Parathyroid adenoma (tissue), 2 donors: ENCODE measurements at regions not wholly inside any gene's neighbourhood (a gene's known extent, or its start where the extent isn't known, plus 50 kb on each side); places are given as distances from the start of the nearest gene placed in this dataset.

Experiments used
- H2AFZ ChIP-seq: fragments of 300-600 bp; sonication (generic); one replicate; pipeline ENCODE4 v1.7.0; 2017; ENCODE audit warnings: antibody characterized with exemption, mild to moderate bottlenecking
- H3K27ac ChIP-seq: fragments of 300-600 bp; sonication (generic); one replicate; pipeline ENCODE4 v1.7.0; 2017
- H3K27me3 ChIP-seq: fragments of 300-600 bp; sonication (generic); one replicate; pipeline ENCODE4 v1.7.0; 2017; ENCODE audit warnings: low read length; ENCODE audit not compliant: control insufficient read depth, insufficient read depth
- H3K36me3 ChIP-seq: fragments of 300-600 bp; sonication (generic); one replicate; pipeline ENCODE4 v1.7.0; 2017; ENCODE audit warnings: low read length; ENCODE audit not compliant: control insufficient read depth, insufficient read depth
- H3K4me1 ChIP-seq: fragments of 300-600 bp; sonication (generic); one replicate; pipeline ENCODE4 v1.7.0; 2017; ENCODE audit warnings: control low read depth
- H3K4me2 ChIP-seq: fragments of 300-600 bp; sonication (generic); one replicate; pipeline ENCODE4 v1.7.0; 2017; ENCODE audit warnings: low read length
- H3K4me3 ChIP-seq: fragments of 300-600 bp; sonication (generic); one replicate; pipeline ENCODE4 v1.7.0; 2017; ENCODE audit warnings: low read depth, low read length
- H3K79me2 ChIP-seq: fragments of 300-600 bp; sonication (generic); one replicate; pipeline ENCODE4 v1.7.0; 2017; ENCODE audit warnings: control low read depth
- H3K9ac ChIP-seq: fragments of 300-600 bp; sonication (generic); one replicate; pipeline ENCODE4 v1.7.0; 2017; ENCODE audit warnings: mild to moderate bottlenecking
- H3K9me3 ChIP-seq: fragments of 300-600 bp; sonication (generic); one replicate; pipeline ENCODE4 v1.7.0; 2017; ENCODE audit warnings: low read length; ENCODE audit not compliant: control insufficient read depth
- TF ChIP-seq, protein P1 (sequence below): fragments of 300-600 bp; sonication (generic); IDR thresholded peaks from one replicate; pipeline ENCODE4 v1.7.0; 2017; ENCODE audit warnings: antibody characterized with exemption, mild to moderate bottlenecking
- donor health status: primary hyperparathyroidism.

DNA sequence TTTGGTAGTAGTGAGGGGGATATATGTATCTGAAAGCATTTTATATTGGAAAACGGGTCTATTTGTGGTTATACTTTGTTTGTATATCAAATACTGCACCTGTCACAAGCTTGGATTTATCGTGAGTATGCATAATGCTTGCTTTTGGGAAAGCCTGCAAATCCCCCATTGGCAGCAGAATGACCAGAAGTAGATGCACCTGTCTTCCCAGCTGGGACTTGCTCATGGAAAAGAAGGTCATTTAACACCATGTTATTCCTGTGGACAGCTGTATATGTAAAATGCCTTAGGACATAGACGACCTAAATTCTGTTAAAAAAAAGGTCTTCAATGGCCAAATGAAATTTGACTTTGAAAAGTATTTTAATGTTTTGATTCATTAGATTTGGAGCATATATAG lies 599.4 kb downstream of the XIRP2 start:
- H3K27me3 ChIP-seq: no peaks in the 10 kb centered on the region
- H3K4me3 ChIP-seq: no peak overlapping the region
- H3K79me2 ChIP-seq: no peaks in the 10 kb centered on the region
- TF ChIP-seq, protein P1, sequence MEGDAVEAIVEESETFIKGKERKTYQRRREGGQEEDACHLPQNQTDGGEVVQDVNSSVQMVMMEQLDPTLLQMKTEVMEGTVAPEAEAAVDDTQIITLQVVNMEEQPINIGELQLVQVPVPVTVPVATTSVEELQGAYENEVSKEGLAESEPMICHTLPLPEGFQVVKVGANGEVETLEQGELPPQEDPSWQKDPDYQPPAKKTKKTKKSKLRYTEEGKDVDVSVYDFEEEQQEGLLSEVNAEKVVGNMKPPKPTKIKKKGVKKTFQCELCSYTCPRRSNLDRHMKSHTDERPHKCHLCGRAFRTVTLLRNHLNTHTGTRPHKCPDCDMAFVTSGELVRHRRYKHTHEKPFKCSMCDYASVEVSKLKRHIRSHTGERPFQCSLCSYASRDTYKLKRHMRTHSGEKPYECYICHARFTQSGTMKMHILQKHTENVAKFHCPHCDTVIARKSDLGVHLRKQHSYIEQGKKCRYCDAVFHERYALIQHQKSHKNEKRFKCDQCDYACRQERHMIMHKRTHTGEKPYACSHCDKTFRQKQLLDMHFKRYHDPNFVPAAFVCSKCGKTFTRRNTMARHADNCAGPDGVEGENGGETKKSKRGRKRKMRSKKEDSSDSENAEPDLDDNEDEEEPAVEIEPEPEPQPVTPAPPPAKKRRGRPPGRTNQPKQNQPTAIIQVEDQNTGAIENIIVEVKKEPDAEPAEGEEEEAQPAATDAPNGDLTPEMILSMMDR: no peak
- no peak overlapping the region for H3K4me2 ChIP-seq
- H3K4me1 ChIP-seq: no peaks in the 10 kb centered on the region
- H3K36me3 ChIP-seq: no peaks in the 10 kb centered on the region
- no peak overlapping the region for H3K27ac ChIP-seq
- H3K9ac ChIP-seq: no peak overlapping the region
- H3K9me3 ChIP-seq: no peaks in the 10 kb centered on the region
- no peak overlapping the region for H2AFZ ChIP-seq

DNA sequence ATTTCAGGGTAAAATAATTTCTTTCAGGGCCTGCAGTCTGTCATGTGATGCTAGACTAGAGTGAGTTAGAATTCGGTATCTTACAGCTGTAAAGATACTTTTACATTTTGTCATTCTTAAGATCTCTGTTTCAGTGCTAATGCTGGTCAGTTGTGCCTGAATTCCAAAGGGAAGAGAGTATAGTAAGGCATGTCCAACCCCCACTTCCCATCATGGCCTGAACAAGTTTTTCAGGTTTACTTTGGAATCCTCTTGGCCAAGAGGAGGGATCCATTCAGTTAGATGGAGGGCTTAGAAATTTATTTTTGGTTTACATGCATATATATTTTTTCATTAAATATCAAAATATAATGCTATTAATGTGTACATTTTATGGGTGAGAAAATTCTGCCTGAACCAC lies 596.6 kb downstream of the XIRP2 start:
- Histone ChIP-seq H2AFZ (no peak overlapping the region), H3K4me1 (no peaks in the 10 kb centered on the region), H3K27me3 (no peaks in the 10 kb centered on the region), H3K27ac (no peak overlapping the region), H3K36me3 (no peaks in the 10 kb centered on the region), H3K79me2 (no peaks in the 10 kb centered on the region), H3K9me3 (no peaks in the 10 kb centered on the region), H3K9ac (no peak overlapping the region), H3K4me2 (no peak overlapping the region), H3K4me3 (no peak overlapping the region)
- TF ChIP-seq, protein P1: no peak

DNA sequence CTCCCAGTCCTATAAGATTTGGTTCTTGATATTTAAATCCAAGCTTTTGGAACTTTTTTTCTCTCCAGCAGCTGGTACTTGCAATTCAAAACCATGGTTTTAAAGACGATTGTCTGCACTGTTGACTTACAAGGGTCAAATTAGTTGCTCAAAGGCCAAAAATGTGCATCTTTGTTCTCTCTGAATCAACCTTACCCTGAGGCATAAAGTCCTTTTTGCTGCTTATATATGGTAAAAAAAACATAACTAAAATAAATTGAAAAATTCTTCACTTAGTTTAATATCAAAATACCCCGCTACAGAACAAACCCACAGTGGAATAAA lies 592.7 kb downstream of the XIRP2 start:
- Histone ChIP-seq H2AFZ (no peak overlapping the region), H3K4me3 (no peak overlapping the region), H3K4me1 (no peaks in the 10 kb centered on the region), H3K9ac (no peak overlapping the region), H3K36me3 (no peaks in the 10 kb centered on the region), H3K79me2 (no peaks in the 10 kb centered on the region), H3K27me3 (no peaks in the 10 kb centered on the region), H3K4me2 (no peak overlapping the region), H3K27ac (no peak overlapping the region), H3K9me3 (no peaks in the 10 kb centered on the region)
- TF ChIP-seq, protein P1: no peak

DNA sequence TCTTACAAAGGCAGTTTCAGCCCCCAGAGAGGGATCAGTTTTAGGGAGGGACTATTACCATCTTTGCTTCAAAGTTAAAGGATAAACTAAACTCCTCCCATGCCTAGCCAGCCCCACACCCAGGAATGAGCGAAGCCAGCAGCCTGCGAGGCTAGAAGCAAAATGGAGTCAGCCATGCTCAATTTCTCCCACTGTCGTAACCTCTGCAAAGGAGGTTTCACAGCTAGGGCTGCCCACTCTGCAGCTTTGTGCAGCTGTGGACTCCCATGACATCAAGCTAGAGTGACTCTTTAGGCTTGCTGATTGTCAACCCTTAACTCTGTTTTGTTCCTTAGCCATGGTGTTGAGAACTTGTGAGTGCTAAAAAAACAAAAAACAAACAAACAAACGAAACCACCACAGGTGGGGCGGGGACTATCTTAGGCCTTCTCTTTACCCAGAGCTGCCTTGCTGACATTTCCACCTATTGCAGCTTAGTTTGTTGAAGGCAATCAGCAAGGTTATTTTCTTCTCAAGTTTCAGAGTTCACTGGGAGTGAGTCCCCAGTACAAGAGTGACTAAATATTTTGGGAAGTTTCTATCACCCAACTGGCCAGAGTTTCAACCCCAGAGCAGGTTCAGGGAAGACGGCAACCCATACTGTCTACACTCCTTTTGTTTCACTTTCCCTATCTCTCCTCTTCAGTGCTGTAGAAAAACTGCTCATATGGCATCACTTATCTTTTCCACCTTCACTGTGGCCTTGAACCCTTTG lies 592.1 kb downstream of the XIRP2 start:
- TF ChIP-seq, protein P1: no peak
- Histone ChIP-seq H3K4me3 (no peak overlapping the region), H3K79me2 (no peaks in the 10 kb centered on the region), H3K9ac (no peak overlapping the region), H3K27ac (no peak overlapping the region), H3K36me3 (no peaks in the 10 kb centered on the region), H2AFZ (no peak overlapping the region), H3K9me3 (no peaks in the 10 kb centered on the region), H3K4me1 (no peaks in the 10 kb centered on the region), H3K4me2 (no peak overlapping the region), H3K27me3 (no peaks in the 10 kb centered on the region)

DNA sequence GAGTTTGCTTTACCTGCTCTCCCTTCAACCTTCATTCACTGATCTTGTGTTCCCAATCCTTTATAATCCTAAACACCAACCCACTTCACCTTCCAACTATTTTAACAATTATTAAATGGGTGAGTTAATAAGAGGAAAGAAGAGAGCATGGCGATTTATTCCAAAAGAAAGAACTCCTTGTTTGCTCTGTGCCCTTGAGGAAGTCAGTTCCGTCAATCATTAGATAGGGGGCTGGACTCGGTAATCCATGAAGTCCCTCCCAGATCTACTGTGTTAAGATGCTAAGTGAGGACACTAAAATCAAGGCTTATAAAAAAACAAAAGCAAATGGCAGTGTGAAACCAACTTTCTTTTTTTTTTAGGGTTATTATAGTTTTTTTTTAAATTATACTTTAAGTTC lies 589.9 kb downstream of the XIRP2 start:
- Histone ChIP-seq H3K36me3 (no peaks in the 10 kb centered on the region), H3K4me3 (no peak overlapping the region), H3K27me3 (no peaks in the 10 kb centered on the region)

More for the DNA sequence above, 589.9 kb downstream of the XIRP2 start:
- no peaks in the 10 kb centered on the region for H3K79me2 ChIP-seq
- no peak overlapping the region for H2AFZ ChIP-seq
- no peak overlapping the region for H3K27ac ChIP-seq
- H3K9me3 ChIP-seq: no peaks in the 10 kb centered on the region
- H3K9ac ChIP-seq: no peak overlapping the region
- no peaks in the 10 kb centered on the region for H3K4me1 ChIP-seq
- TF ChIP-seq, protein P1: no peak
- H3K4me2 ChIP-seq: no peak overlapping the region
